GM23248 (cell line): ENCODE measurements at regions not wholly inside any gene's neighbourhood (a gene's known extent, or its start where the extent isn't known, plus 50 kb on each side); places are given as distances from the start of the nearest gene placed in this dataset.

ENCODE experiments used
- EZH2 ChIP-seq: fragments of 200-600 bp; sonication (generic); IDR thresholded peaks from 2 replicates; pipeline ENCODE4 v1.6.1; 2018; ENCODE audit warnings: antibody characterized with exemption, mild to moderate bottlenecking; ENCODE audit not compliant: insufficient read depth, poor library complexity, severe bottlenecking
- EZH2phosphoT487 ChIP-seq: fragments of 200-600 bp; sonication (generic); IDR thresholded peaks from 2 replicates; pipeline ENCODE4 v1.6.1; 2018; ENCODE audit warnings: antibody characterized with exemption, moderate library complexity, mild to moderate bottlenecking, low read depth; ENCODE audit not compliant: insufficient read depth

DNA sequence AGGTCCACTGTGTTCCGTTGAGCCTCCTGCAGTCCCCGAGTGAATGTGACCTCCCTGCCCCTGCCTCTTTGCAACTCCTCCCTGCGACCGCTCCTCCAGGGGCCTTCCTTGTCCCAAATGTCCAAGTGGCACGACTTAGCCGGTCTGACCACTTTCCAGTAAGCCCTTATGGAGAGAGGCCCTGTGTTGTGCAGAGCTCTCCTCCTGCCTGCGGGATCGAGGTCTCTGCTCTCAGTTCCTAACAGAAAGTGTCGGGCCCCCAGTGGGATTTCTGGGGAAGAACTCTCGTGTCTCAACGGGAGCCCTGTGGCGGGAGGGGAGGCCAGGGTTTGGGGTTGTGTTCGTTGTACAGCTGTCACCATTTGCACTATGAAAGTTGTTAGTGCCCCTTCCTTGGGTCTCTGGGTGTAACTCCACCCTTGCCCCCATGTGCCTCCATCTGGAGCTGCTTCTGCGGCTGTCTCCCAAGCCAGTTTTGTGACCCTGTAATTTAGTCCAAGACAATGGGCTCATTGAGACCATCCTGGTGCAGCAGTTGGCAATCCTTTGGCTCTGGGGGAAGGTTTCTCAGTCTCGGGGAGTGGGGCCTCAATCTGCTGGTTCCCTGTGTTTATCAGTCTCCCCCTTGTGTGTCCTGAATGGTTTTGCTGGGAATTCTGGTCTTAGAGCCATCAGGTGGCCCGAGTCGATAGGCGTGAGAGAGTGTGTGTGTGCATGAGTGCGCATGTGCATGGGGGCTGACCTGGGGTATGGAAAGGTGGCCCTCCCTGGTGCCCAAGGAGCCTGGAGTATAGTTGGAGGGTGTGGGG is 234.5 kb downstream of the SEC14L1 start:
- no peak for TF ChIP-seq EZH2phosphoT487
- no peak for TF ChIP-seq EZH2
